WTC11 (cell line): ENCODE measurements at regions not wholly inside any gene's neighbourhood (a gene's known extent, or its start where the extent isn't known, plus 50 kb on each side); places are given as distances from the start of the nearest gene placed in this dataset.

Experiments
- ATAC-seq: fragments of 200-7000 bp; cut with Tn5 transposase; 2 replicates; pipeline ENCODE4 v1.10.0; 2021; ENCODE audit warnings: mild to moderate bottlenecking, moderate library complexity
- CTCF ChIA-PET: fragments of 300-600 bp; sonication (Branson Sonifier 250); formaldehyde crosslinking; loops from one replicate; lab custom pipeline; 2021; ENCODE audit warnings: antibody characterized with exemption; lab: Charles Lee
- POLR2A ChIA-PET: fragments of 350-600 bp; sonication (Branson Sonifier 250); formaldehyde crosslinking; loops from one replicate; lab custom pipeline; 2021; ENCODE audit warnings: antibody characterized with exemption; lab: Charles Lee
- DNase-seq: peaks from one replicate; pipeline ENCODE4 v3.0.0; 2021; ENCODE audit warnings: low spot score
- H3K27ac Mint-ChIP-seq: 2 replicates; pipeline ENCODE4 v1.8.0; 2021; ENCODE audit warnings: mixed read lengths
- H3K27me3 Mint-ChIP-seq: 2 replicates; pipeline ENCODE4 v1.8.0; 2021; ENCODE audit warnings: low read depth, mild to moderate bottlenecking, moderate library complexity, mixed read lengths
- H3K36me3 Mint-ChIP-seq: 2 replicates; pipeline ENCODE4 v1.8.0; 2021; ENCODE audit warnings: mixed read lengths
- H3K4me1 Mint-ChIP-seq: 2 replicates; pipeline ENCODE4 v1.8.0; 2022; ENCODE audit warnings: mixed read lengths
- H3K4me3 Mint-ChIP-seq: 2 replicates; pipeline ENCODE4 v1.8.0; 2021; ENCODE audit warnings: mild to moderate bottlenecking, moderate library complexity, mixed read lengths
- H3K9me3 Mint-ChIP-seq: 2 replicates; pipeline ENCODE4 v1.8.0; 2021; ENCODE audit warnings: mixed read lengths
- AR ChIP-seq: fragments of 250-450 bp; sonication (Bioruptor Pico); IDR thresholded peaks from 2 replicates; pipeline ENCODE4 v1.9.0; 2021; ENCODE audit warnings: mild to moderate bottlenecking
- ARID4B ChIP-seq: sonication (generic); formaldehyde crosslinking; IDR thresholded peaks from 2 replicates; pipeline ENCODE4 v1.8.0; 2023; ENCODE audit warnings: missing genetic modification reagents, mild to moderate bottlenecking, borderline replicate concordance
- CBFB ChIP-seq: sonication (generic); formaldehyde crosslinking; IDR thresholded peaks from 2 replicates; pipeline ENCODE4 v1.8.1; 2022; ENCODE audit warnings: mild to moderate bottlenecking, low read depth, missing genetic modification reagents
- CREB1 ChIP-seq: sonication (generic); formaldehyde crosslinking; IDR thresholded peaks from 2 replicates; pipeline ENCODE4 v1.8.0; 2023; ENCODE audit warnings: mild to moderate bottlenecking, missing genetic modification reagents
- EMX1 ChIP-seq: fragments of 250-450 bp; sonication (Bioruptor Pico); IDR thresholded peaks from 2 replicates; pipeline ENCODE4 v1.8.0; 2021; ENCODE audit warnings: mild to moderate bottlenecking
- FOXK1 ChIP-seq: sonication (generic); formaldehyde crosslinking; IDR thresholded peaks from 2 replicates; pipeline ENCODE4 v1.8.0; 2022; ENCODE audit warnings: mild to moderate bottlenecking, moderate library complexity, missing genetic modification reagents
- IRF2 ChIP-seq: sonication (generic); formaldehyde crosslinking; IDR thresholded peaks from 2 replicates; pipeline ENCODE4 v1.8.0; 2022; ENCODE audit warnings: low read depth, missing genetic modification reagents, borderline replicate concordance
- NR2C2 ChIP-seq: sonication (generic); formaldehyde crosslinking; IDR thresholded peaks from 2 replicates; pipeline ENCODE4 v1.8.0; 2022; ENCODE audit warnings: mild to moderate bottlenecking, missing genetic modification reagents
- NR3C1 ChIP-seq: sonication (generic); formaldehyde crosslinking; conservative IDR thresholded peaks from 2 replicates; pipeline ENCODE4 v1.8.1; 2023; ENCODE audit warnings: low read depth, mild to moderate bottlenecking, missing genetic modification reagents
- PRDM15 ChIP-seq: sonication (generic); formaldehyde crosslinking; IDR thresholded peaks from 2 replicates; pipeline ENCODE4 v1.8.0; 2022; ENCODE audit warnings: missing genetic modification reagents
- PREB ChIP-seq: sonication (generic); formaldehyde crosslinking; IDR thresholded peaks from 2 replicates; pipeline ENCODE4 v1.8.1; 2022; ENCODE audit warnings: mild to moderate bottlenecking, missing genetic modification reagents, moderate library complexity, borderline replicate concordance
- PRRX2 ChIP-seq: fragments of 250-450 bp; sonication (Bioruptor Pico); IDR thresholded peaks from 2 replicates; pipeline ENCODE4 v1.8.0; 2021; ENCODE audit warnings: mild to moderate bottlenecking
- RELA ChIP-seq: sonication (generic); formaldehyde crosslinking; IDR thresholded peaks from 2 replicates; pipeline ENCODE4 v1.8.1; 2022; ENCODE audit warnings: missing genetic modification reagents, mild to moderate bottlenecking, borderline replicate concordance
- RORB ChIP-seq: fragments of 250-450 bp; sonication (Bioruptor Pico); IDR thresholded peaks from 2 replicates; pipeline ENCODE4 v1.9.0; 2021; ENCODE audit warnings: mild to moderate bottlenecking
- SMAD3 ChIP-seq: sonication (generic); formaldehyde crosslinking; IDR thresholded peaks from 2 replicates; pipeline ENCODE4 v1.8.0; 2022; ENCODE audit warnings: missing genetic modification reagents, mild to moderate bottlenecking, borderline replicate concordance
- STAT6 ChIP-seq: sonication (generic); formaldehyde crosslinking; conservative IDR thresholded peaks from 2 replicates; pipeline ENCODE4 v1.8.1; 2023; ENCODE audit warnings: mild to moderate bottlenecking, low read depth, missing genetic modification reagents, moderate library complexity
- TEAD1 ChIP-seq: sonication (generic); formaldehyde crosslinking; IDR thresholded peaks from 2 replicates; pipeline ENCODE4 v1.8.0; 2022; ENCODE audit warnings: mild to moderate bottlenecking, missing genetic modification reagents
- TP53 ChIP-seq: sonication (generic); formaldehyde crosslinking; IDR thresholded peaks from 2 replicates; pipeline ENCODE4 v1.8.1; 2023; ENCODE audit warnings: mild to moderate bottlenecking, missing genetic modification reagents
- USF2 ChIP-seq: sonication (generic); formaldehyde crosslinking; IDR thresholded peaks from 2 replicates; pipeline ENCODE4 v1.8.1; 2023; ENCODE audit warnings: mild to moderate bottlenecking, missing genetic modification reagents, moderate library complexity
- ZBTB21 ChIP-seq: sonication (generic); formaldehyde crosslinking; IDR thresholded peaks from 2 replicates; pipeline ENCODE4 v1.8.1; 2023; ENCODE audit warnings: mild to moderate bottlenecking, missing genetic modification reagents, borderline replicate concordance
- ZNF219 ChIP-seq: sonication (generic); formaldehyde crosslinking; IDR thresholded peaks from 2 replicates; pipeline ENCODE4 v1.8.0; 2023; ENCODE audit warnings: missing genetic modification reagents, mild to moderate bottlenecking, borderline replicate concordance
- ZNF263 ChIP-seq: sonication (generic); formaldehyde crosslinking; IDR thresholded peaks from 2 replicates; pipeline ENCODE4 v1.8.1; 2022; ENCODE audit warnings: low read depth, mild to moderate bottlenecking, moderate library complexity, missing genetic modification reagents

- DNase-seq (no peak), ATAC-seq (no peak)
- ChIA-PET POLR2A (no interaction called here), CTCF (no interaction called here)
- Mint-ChIP-seq H3K27me3 (no peaks in the 10 kb centered on the region), H3K27ac (no peak overlapping the region), H3K9me3 (no peaks in the 10 kb centered on the region), H3K4me3 (no peak overlapping the region), H3K4me1 (peaks cover 24% of the 10 kb centered on the region), H3K36me3 (no peaks in the 10 kb centered on the region)
- TF ChIP-seq ZNF263 (CRISPR knock-in tag): no peak
- no peak for TF ChIP-seq USF2 (CRISPR knock-in tag)
- TF ChIP-seq ZNF219 (CRISPR knock-in tag): no peak
- no peak for TF ChIP-seq STAT6
- TF ChIP-seq TEAD1 (CRISPR knock-in tag): no peak
- no peak for TF ChIP-seq PREB (CRISPR knock-in tag)
- no peak for TF ChIP-seq ZBTB21 (CRISPR knock-in tag)
- TF ChIP-seq PRRX2 (CRISPR knock-in tag): no peak
- no peak for TF ChIP-seq RORB
- TF ChIP-seq CREB1 (CRISPR knock-in tag): no peak
- no peak for TF ChIP-seq IRF2
- TF ChIP-seq RELA: no peak
Observed at GRCh38 chr6:92184933-92185332, 1234.4 kb downstream of the EPHA7 start.

- ATAC-seq: no peak
- no peaks in the 10 kb centered on the region for H3K36me3 Mint-ChIP-seq
- H3K4me3 Mint-ChIP-seq: no peak overlapping the region
- CTCF ChIA-PET: no interaction called here
- no peak for DNase-seq
- POLR2A ChIA-PET: interaction anchor here (0.5 kb wide), 1 partner anchor 532 kb away, joined by 3 read pairs; no protein-coding TSS in a partner anchor
- peaks cover 4% of the 10 kb centered on the region for H3K4me1 Mint-ChIP-seq
- H3K9me3 Mint-ChIP-seq: no peaks in the 10 kb centered on the region
- no peak overlapping the region for H3K27ac Mint-ChIP-seq
- no peaks in the 10 kb centered on the region for H3K27me3 Mint-ChIP-seq
- TF ChIP-seq ZNF263 (CRISPR knock-in tag) (no peak), AR (CRISPR knock-in tag) (no peak), NR2C2 (CRISPR knock-in tag) (no peak), FOXK1 (CRISPR knock-in tag) (no peak), PRDM15 (CRISPR knock-in tag) (no peak), SMAD3 (CRISPR knock-in tag) (no peak), CBFB (CRISPR knock-in tag) (no peak), ARID4B (CRISPR knock-in tag) (no peak), EMX1 (CRISPR knock-in tag) (no peak), NR3C1 (CRISPR knock-in tag) (no peak), TP53 (CRISPR knock-in tag) (no peak)
Observed at GRCh38 chr6:92181347-92181746, 1238.0 kb downstream of the EPHA7 start.
